ENCODE measurements at regions not wholly inside any gene's neighbourhood (a gene's known extent, or its start where the extent isn't known, plus 50 kb on each side); places are given as distances from the start of the nearest gene placed in this dataset.

DNA sequence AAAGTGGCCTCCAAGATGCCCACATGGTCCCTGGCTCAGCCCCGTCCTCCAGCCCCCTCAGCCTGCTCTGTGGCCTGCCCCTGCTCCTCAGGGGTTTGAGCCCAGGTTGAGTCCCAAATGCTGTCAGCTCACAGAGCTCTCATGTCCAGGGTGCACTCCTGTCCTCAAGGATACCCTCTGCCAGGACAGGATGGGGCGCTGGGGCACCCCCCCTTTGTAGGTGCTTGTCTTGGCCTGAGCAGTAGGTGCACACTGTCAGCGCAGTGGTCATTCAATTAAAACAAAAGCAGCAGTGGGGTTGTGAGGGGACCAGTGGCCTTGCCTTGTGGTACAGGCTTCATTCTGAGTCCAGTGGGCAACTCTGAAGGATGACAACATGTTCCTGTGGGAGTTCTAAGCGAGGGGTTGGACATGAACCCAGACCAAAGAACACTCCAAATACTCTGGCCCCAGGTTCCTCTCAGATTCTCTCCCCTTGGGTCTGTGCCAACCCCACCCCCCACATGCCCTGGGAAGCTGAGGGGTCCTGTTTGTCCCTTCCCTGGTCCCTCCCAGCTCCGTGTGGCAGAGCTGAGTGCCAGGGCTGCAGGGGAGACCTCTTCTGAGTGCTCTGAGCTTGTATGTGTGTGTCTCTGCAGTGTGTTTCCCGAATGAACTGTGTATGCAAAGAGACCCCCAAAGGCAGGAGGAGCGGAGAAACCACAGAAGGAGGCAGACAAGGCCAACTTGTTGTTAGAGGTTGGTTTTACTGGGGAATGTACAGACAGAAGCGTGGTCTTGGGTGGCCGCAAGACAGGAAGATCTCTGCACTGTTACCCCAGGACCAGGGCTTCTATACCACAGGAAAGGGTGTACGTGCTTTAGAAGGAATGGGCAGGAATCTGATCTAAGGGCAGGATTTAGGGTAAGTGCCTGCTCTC is 155.6 kb upstream of the HS6ST1 start:
- no peak for DNase-seq

DNA sequence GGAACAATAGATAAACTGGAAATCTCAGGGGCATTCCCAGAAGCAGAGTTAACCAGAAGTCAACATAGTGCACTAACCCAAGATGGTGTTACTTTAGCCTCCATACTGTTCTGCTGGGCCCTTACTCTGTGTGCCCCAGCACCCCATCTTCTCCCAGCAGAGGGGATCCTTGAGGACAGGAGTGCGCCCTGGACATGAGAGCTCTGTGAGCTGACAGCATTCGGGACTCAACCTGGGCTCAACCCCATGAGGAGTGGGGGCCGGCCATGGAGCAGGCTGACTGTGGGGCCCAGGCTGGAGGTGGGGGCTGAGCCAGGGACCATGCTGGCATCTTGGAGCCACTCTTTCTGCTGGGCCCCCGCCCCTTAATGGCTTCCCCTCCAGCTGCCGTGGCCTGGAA is 156.3 kb upstream of the HS6ST1 start:
- DNase-seq = no peak

DNA sequence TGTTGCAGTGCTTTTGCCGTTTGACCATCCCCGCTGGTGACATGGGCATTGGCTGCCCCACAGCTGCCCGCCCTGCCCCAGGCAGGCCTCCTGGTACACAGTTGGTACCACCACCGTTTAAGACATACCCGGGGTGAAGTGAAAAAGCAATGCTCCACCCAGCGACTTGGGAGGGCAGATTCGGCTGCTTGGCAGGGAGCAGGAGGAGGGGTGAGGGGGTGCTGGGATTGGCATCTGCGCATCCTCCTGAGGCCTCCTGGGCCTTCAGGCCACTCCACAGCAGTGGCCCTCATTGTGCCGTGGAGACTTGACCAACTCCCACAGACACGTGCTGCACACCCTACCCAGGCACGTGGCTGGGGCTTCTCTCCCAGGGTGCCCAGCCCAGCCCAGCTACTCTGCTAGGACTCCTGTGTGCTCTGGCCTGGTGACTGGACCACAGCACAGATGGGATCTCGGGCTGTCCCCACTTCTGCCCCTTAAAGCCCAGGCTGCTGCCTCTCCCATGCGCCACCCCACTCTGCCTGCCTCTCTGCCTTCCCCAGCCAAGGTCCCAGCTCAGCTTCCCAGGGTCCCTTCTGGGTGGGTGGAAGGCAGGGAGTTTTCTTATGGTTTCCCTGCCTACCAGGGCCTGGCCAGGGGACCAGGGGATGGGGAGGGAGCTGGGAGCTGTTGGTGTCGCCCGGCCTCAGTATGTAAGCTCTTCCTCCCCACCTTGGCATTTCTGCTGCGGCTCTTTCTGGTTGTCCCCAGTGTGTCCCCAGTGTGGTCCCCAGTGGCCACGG is 157.0 kb upstream of the HS6ST1 start:
- no peak for DNase-seq

DNA sequence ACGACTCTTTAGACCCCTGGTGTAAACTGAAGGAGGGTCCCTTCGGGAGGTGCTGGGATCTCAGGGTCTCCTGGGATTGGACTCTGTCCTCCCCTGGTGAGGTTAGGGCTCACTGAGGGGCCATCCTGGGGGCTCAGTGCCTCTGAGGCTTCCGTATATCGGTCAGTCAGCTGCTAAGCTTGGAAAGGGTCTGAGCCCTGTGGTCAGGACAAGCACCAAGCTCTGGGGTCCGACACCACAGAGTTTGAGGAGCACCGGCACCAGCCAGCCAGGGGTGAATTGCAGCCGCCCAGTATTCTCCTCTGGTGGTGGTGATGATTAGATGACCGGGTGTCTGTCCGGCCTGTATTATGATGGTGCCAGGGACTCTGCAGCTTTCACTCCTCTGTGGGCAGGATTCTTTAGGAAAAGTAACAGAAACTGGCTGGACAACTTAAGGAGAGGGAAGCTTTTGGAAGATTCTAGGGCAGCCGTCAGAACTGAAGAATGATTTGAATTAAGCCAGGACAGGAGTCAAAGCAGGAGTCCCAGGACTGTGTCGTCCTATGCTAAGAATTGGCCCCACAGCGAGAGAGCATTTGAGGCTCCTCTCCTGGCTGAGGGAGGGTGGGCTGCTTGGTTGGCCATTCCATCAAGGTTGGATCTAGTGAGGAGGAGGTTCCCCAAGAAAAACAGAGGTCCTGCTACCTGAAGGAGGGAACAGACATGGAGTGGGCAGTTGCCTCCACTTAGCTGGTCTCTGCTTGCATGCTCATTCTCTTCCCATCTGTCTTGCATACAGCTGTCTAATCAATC is 158.6 kb upstream of the HS6ST1 start:
- DNase-seq = no peak

- no peak for DNase-seq
These were observed 159.2 kb upstream of the HS6ST1 start for GRCh38 chr2:128477891-128478290.

GRCh38 chr2:128485761-128486639 is 167.3 kb upstream of the HS6ST1 start:
- DNase-seq = no peak

DNA sequence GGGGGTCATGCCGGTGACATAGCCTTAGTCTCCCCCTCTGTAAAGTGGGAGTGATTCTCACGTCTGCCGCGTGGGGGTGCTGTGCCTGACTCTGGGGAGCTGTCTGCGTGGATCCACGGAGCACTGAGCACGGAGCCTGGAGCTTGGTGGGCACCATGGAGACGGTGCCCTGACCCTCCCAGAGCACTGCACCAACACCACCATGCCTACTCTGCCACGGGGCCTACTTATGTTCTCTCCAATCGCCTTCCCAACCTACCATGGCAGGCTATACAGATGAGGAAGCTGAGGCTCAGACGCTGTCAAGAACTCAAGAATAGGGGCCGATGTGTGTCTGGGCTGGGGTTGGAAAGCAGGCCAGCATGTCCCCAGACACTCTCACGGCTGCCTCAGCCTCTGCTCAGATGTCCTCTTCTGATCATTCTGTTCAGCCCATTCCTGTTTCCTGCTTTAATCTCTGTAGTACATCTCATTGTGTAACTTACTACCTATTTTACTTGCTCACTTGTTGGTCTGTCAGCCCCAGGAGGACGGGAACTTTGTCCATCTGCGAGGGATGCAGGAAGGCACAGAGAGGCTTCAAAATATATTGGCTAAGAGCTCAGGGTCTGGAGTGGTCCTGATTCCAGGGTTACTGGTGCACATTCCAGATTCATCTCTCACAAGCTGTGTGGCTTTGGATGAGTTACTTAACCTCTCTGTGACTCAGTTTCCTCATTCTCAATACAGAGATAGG is 168.1 kb upstream of the HS6ST1 start:
- DNase-seq = no peak

DNA sequence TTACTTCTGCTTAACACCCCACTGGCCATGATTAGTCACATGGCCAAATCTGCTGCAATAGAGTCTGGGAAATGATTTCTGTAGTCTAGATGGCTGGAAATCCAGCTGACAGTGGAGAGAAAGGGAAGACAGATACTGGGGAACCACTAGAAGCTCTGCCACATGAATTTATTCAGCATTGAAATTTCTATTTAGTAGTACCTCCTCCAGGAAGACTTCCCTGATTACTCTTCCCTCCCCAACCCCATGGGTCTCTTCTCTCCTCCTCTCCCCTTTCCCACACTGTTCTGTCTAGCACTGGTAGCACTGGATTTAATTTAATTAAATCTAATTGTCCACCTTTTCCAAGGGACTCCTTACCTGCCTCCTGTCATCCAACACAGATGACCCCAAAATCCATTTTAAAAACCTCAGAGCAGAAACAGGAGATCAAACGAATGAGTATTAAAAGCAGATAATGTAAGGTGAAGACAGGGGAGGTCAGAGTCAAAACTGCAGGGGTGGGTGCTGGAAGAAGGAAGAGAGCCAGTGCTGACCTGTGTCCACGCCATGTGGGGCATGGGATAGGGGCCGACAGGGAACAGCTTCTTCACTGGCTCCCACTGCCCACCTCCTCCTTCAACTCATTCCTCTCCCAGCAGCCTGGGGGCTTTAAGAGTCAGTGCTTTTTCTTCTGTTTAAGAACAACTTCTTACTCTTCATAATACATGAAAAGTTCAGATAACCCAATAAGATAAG is 169.2 kb upstream of the HS6ST1 start:
- no peak for DNase-seq

GRCh38 chr2:128488434-128488833 is 169.8 kb upstream of the HS6ST1 start:
- no peak for DNase-seq

DNA sequence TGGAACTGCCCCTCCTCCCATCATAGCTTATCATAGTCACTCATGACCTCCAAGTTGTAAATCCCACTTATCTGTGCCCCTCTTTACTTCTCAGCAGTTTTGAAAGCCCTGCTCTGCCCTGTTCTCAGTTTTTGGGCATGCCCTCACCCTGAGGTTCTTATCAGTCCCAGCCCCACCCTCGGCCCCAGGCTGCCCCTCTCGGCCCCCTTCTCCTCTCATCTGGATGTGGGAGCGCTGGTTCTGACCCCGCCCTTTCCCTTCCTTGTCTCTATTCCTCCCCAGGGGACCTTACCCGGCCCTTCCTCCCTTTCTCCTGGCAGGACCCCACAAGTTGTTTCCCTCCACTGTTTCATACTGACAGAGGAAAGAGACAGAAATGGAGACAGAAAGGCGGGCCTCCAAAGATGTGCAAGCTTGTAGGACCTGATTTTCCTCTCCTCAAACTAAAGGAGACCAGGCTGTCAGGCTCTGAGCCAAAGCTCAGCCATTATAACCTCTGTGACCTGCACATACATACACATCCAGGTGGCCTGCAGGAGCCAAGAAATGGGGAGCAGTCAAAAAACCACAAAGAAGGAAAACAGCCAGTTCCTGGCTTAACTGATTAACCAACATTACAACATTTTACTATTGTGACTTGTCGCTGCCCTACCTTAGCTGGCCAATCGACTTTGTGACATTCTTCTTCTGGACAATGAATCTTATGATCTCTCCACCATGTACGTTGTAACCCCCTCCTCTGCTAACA is 171.0 kb upstream of the HS6ST1 start:
- DNase-seq = no peak

- DNase-seq = no peak
These were observed 171.7 kb upstream of the HS6ST1 start for GRCh38 chr2:128490321-128490720.

DNA sequence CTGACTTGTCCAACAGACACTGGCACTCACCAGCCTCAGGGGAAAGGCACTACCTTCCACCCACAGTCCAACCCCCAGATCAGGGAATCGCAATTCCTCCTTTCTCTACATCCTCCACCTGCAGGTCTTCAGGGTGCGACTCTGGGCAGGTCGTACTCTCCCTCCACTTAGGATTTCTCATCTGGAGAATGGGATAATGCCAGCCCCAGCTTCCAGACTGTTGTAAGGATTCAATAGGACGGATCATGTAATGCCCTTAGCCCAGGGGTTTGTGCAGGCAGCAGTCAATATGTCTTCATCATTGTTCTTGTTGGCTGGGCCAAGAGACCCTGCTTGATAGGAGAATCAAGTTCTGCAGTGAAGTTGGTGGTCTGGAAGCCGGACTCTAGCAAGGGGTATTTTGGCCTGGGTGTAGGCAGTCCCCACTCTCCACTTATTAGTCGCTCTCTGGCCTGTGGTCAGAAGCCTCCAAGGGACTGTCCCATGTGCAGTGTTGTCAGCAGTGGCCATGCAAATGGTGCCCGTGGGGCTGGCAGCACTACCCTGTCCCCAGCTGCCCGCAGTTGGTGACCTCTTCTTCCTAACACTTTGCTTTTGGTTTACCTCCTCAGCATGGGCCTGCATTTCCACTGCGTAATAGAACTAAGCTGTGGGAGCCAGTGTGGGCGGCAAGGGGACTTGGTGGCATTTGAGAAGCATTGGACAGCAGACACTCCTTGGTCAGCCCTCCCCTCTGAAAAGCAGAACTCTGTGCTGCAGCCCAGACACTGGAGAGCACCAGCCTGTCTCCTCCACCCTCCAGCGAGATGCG is 172.4 kb upstream of the HS6ST1 start:
- DNase-seq = no peak

- DNase-seq = no peak
These were observed 173.1 kb upstream of the HS6ST1 start for GRCh38 chr2:128491692-128492244.

- no peak for DNase-seq
These were observed 174.5 kb upstream of the HS6ST1 start for GRCh38 chr2:128492966-128493811.

- no peak for DNase-seq
These were observed 175.2 kb upstream of the HS6ST1 start for GRCh38 chr2:128493880-128494279.

GRCh38 chr2:128494307-128494639 is 175.6 kb upstream of the HS6ST1 start:
- no peak for DNase-seq

- DNase-seq = no peak
These were observed 176.1 kb upstream of the HS6ST1 start for GRCh38 chr2:128494640-128495321.

Measured in CD4-positive, alpha-beta T cell treated with Interleukin-17A for 4 hours (primary cell).